ENCODE measurements at regions not wholly inside any gene's neighbourhood (a gene's known extent, or its start where the extent isn't known, plus 50 kb on each side); places are given as distances from the start of the nearest gene placed in this dataset.

DNA sequence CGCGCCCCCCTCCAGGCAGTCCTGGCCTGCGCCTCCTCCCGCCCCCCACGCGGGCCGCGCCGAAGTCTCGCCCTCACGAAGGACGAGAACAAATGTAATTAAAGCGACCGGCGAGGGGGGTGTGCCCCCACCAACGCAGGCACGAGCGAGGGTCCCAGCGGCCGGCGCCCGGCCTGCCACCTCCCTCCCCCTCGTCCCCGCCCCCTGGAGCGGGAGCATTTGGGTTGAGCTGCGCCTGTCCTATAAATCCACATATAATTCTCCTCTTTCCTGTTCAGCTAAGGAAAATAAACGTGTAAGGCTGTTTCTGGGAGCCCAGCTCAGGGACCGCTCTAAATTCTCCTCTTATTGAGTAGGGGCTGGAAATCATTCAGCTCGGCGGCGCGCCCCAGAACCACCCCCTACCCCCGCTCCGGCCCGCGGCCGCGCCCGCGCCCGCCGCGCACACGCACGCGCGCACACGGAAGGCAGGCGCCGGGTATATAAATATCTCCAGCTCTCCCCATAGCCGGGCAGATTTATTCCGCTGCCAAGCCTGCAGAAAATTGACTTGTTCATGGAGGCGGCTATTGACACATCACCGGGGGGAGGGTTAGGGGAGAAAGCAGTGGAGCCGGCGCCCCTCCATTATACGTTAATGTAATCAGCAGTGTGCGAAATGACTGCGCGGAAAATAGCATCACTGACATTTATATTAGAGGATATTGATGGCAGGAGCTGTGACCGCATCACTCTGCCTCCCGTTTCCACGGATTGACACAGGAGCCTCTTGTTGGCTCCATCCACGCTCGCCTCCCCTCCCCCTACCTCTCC, 61.6 kb upstream of the BTRC start:
- peak; percentile 59 for TF ChIP-seq EZH2 (IDR thresholded peaks at IDR 0.05; ENCODE audit: insufficient read depth, poor library complexity, severe bottlenecking)
- no peak for TF ChIP-seq EZH2phosphoT487 (IDR thresholded peaks at IDR 0.05; ENCODE audit: insufficient read depth, low read depth)
